VCaP (cell line): ENCODE measurements at regions not wholly inside any gene's neighbourhood (a gene's known extent, or its start where the extent isn't known, plus 50 kb on each side); places are given as distances from the start of the nearest gene placed in this dataset.

Experiments used
- H3K27ac ChIP-seq: fragments of 450-650 bp; 2 replicates; pipeline ENCODE4 v1.5.1; 2017
- CTCF ChIP-seq: fragments of 450-650 bp; conservative IDR thresholded peaks from 2 replicates; pipeline ENCODE4 v1.5.1; 2017; ENCODE audit warnings: mild to moderate bottlenecking, moderate library complexity

- 0 out of 2 replicates have a peak, but pooled peaks have one; percentile 7 for TF ChIP-seq CTCF
- no peak overlapping the region for H3K27ac ChIP-seq
Observed at GRCh38 chr3:181278468-181279238, 289.1 kb upstream of the DNAJC19 start.

- H3K27ac ChIP-seq = no peak overlapping the region
- no peak for TF ChIP-seq CTCF
Observed at GRCh38 chr3:181276358-181276896, 286.9 kb upstream of the DNAJC19 start.

GRCh38 chr3:181274025-181274424, 284.5 kb upstream of the DNAJC19 start:
- no peak overlapping the region for H3K27ac ChIP-seq
- TF ChIP-seq CTCF = no peak

GRCh38 chr3:181267312-181267711, 277.8 kb upstream of the DNAJC19 start:
- H3K27ac ChIP-seq = no peak overlapping the region
- TF ChIP-seq CTCF = no peak

GRCh38 chr3:181265750-181266333, 276.3 kb upstream of the DNAJC19 start:
- no peak for TF ChIP-seq CTCF
- H3K27ac ChIP-seq = no peak overlapping the region

- H3K27ac ChIP-seq = no peak overlapping the region
- TF ChIP-seq CTCF = no peak
Observed at GRCh38 chr3:181264486-181264885, 274.9 kb upstream of the DNAJC19 start.

- TF ChIP-seq CTCF = no peak
- no peak overlapping the region for H3K27ac ChIP-seq
Observed at GRCh38 chr3:181253796-181254195, 264.3 kb upstream of the DNAJC19 start.
